ENCODE measurements at regions not wholly inside any gene's neighbourhood (a gene's known extent, or its start where the extent isn't known, plus 50 kb on each side); places are given as distances from the start of the nearest gene placed in this dataset.
"Not testable (repeated sequence)": the region's sequence is repeated elsewhere in the genome, so short reads cannot be mapped to it uniquely, and the experiment has no call there.

DNA sequence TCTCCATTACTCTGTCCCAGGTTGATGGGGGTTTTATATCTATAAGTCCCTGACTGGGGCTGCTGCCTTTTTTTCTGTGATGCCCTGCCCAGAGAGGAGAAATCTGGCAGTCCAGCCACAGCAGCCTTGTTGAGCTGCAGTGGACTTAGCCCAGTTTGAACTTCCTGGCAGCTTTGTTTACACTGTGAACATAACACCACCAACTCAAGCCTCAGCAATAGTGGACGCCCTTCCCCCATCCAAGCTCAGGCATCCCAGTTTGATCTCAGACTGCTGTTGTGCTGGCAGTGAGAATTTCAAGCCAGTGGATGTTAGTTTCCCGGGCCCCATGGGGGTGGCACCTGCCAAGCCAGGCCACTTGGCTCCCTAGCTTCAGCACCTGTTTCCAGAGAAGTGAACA lies 298.5 kb upstream of the KDM5D start:
- no peaks in the 10 kb centered on the region for H4K20me1 ChIP-seq (ENCODE audit: insufficient read depth)
- no peak for TF ChIP-seq EZH2 (IDR thresholded peaks at IDR 0.05; ENCODE audit: insufficient read depth, poor library complexity, severe bottlenecking)
- no peak for TF ChIP-seq EZH2phosphoT487 (IDR thresholded peaks at IDR 0.05; ENCODE audit: insufficient read depth, low read depth)
- DNase-seq, result no peak
- H3K36me3 ChIP-seq (ENCODE audit: low read depth), result no peaks in the 10 kb centered on the region
- 0 to 8% methylated on average over 1 of the region's 2 CpGs for WGBS, 2 experiments (ENCODE audit: low coverage in 1 of 2, low lambda C conversion rate in 2 of 2, missing lambda C conversion rate in 2 of 2)
- in situ Hi-C loops (cut with MboI), result no loop called here
- no peaks in the 10 kb centered on the region for H3K79me2 ChIP-seq (ENCODE audit: insufficient read depth)
- no peaks in the 10 kb centered on the region for H3K9me2 ChIP-seq (ENCODE audit: insufficient read depth)
- H3K9me3 ChIP-seq (ENCODE audit: low read depth), result no peaks in the 10 kb centered on the region
- no peaks in the 10 kb centered on the region for H3K27me3 ChIP-seq (replicated peaks; ENCODE audit: insufficient read depth)
- H3K4me3 ChIP-seq, result no peak overlapping the region
- H3K9ac ChIP-seq, result no peak overlapping the region
- H3K27ac ChIP-seq, result no peak overlapping the region
- H3K4me2 ChIP-seq (ENCODE audit: unreplicated experiment), result no peak overlapping the region
- H3F3A ChIP-seq (ENCODE audit: insufficient read depth), result no peaks in the 10 kb centered on the region
- H3K4me1 ChIP-seq (ENCODE audit: insufficient read depth), result no peaks in the 10 kb centered on the region
- H2AFZ ChIP-seq, result no peak overlapping the region

DNA sequence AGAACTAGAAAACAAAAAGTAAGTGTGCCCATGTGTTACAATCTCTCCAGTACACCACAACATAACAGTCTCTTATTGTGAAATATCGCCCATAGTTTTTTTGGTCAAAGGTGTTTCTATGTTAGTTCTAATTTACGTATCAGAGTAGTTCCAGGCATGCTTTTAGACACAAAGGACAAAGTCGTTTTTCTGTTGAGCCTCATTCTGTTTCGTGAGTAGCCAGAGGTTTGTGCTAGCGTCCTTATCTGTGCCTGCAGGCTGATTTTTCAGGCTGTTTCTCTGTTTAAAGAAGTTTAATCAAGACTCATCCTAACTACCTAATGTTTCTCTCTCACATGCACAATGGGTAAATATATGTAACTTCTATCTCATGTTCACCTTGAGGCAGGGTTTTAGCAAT lies 281.1 kb upstream of the KDM5D start:
- H3F3A ChIP-seq (ENCODE audit: insufficient read depth), result no peaks in the 10 kb centered on the region
- H3K4me2 ChIP-seq (ENCODE audit: unreplicated experiment), result no peak overlapping the region
- H4K20me1 ChIP-seq (ENCODE audit: insufficient read depth), result no peaks in the 10 kb centered on the region
- H3K9me3 ChIP-seq (ENCODE audit: low read depth), result no peaks in the 10 kb centered on the region
- H3K4me1 ChIP-seq (ENCODE audit: insufficient read depth), result no peaks in the 10 kb centered on the region
- H3K79me2 ChIP-seq (ENCODE audit: insufficient read depth), result no peaks in the 10 kb centered on the region
- no peak overlapping the region for H3K4me3 ChIP-seq
- no peak overlapping the region for H3K27ac ChIP-seq
- H3K27me3 ChIP-seq (replicated peaks; ENCODE audit: insufficient read depth), result no peaks in the 10 kb centered on the region
- no peaks in the 10 kb centered on the region for H3K36me3 ChIP-seq (ENCODE audit: low read depth)
- TF ChIP-seq EZH2phosphoT487 (IDR thresholded peaks at IDR 0.05; ENCODE audit: insufficient read depth, low read depth) (no peak), EZH2 (IDR thresholded peaks at IDR 0.05; ENCODE audit: insufficient read depth, poor library complexity, severe bottlenecking) (no peak)
- in situ Hi-C loops (cut with MboI), result no loop called here
- H3K9me2 ChIP-seq (ENCODE audit: insufficient read depth), result no peaks in the 10 kb centered on the region
- WGBS, 2 experiments (ENCODE audit: low coverage in 1 of 2, low lambda C conversion rate in 2 of 2, missing lambda C conversion rate in 2 of 2), result 5 to 9% methylated on average over 5 of the region's 5 CpGs
- no peak for DNase-seq
- H3K9ac ChIP-seq, result no peak overlapping the region
- H2AFZ ChIP-seq, result no peak overlapping the region

DNA sequence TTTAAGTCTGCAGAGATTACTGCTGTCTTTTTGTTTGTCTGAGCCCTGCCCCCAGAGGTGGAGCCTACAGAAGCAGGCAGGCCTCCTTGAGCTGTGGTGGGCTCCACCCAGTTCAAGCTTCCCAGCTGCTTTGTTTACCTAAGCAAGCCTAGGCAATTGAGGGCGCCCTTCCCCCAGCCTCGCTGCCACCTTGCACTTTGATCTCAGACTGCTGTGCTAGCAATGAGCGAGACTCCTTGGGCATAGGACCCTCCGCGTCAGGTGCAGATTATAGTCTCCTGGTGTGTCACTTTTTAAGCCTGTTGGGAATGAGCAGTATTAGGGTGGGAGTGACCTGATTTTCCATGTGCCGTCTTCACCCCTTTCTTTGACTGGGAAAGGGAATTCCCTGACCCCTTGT lies 248.9 kb upstream of the KDM5D start:
- H3K4me2 ChIP-seq (ENCODE audit: unreplicated experiment); H3K9me2 ChIP-seq (ENCODE audit: insufficient read depth); H3K27me3 ChIP-seq (replicated peaks; ENCODE audit: insufficient read depth); DNase-seq; H3K4me3 ChIP-seq; H3K9me3 ChIP-seq (ENCODE audit: low read depth); H2AFZ ChIP-seq; H3K4me1 ChIP-seq (ENCODE audit: insufficient read depth); H3K9ac ChIP-seq; H3F3A ChIP-seq (ENCODE audit: insufficient read depth); H3K79me2 ChIP-seq (ENCODE audit: insufficient read depth); H4K20me1 ChIP-seq (ENCODE audit: insufficient read depth); H3K27ac ChIP-seq; in situ Hi-C loops (cut with MboI); H3K36me3 ChIP-seq (ENCODE audit: low read depth): not testable (repeated sequence)
- WGBS, 2 experiments (ENCODE audit: low coverage in 1 of 2, low lambda C conversion rate in 2 of 2, missing lambda C conversion rate in 2 of 2), result 44 to 46% methylated on average over 5 to 6 of the region's 6 CpGs

DNA sequence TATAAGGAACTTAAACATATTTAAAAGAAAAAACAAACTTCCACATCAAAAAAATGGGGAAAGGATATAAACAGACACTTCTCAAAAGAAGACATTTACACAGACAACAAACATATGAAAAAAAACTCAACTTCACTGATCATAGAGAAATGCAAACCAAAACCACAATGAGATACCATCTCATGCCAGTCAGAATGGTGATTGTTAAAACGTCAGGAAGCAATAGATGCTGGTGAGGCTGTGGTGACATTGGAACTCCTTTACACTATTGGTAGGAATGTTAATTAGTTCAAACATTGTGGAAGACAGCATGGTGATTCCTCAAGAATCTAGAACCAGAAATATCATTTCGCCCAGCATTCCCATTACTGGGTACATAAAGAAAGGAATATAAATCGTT lies 228.5 kb upstream of the KDM5D start:
- no peak for DNase-seq
- Histone ChIP-seq H3K36me3 (ENCODE audit: low read depth) (no peaks in the 10 kb centered on the region), H3K4me2 (ENCODE audit: unreplicated experiment) (no peak overlapping the region), H3K9me2 (ENCODE audit: insufficient read depth) (no peaks in the 10 kb centered on the region), H3K4me1 (ENCODE audit: insufficient read depth) (no peaks in the 10 kb centered on the region), H3K9me3 (ENCODE audit: low read depth) (no peaks in the 10 kb centered on the region), H3K4me3 (no peak overlapping the region), H3K27ac (no peak overlapping the region), H4K20me1 (ENCODE audit: insufficient read depth) (no peaks in the 10 kb centered on the region), H3K9ac (no peak overlapping the region), H2AFZ (no peak overlapping the region), H3K27me3 (replicated peaks; ENCODE audit: insufficient read depth) (no peaks in the 10 kb centered on the region), H3K79me2 (ENCODE audit: insufficient read depth) (no peaks in the 10 kb centered on the region), H3F3A (ENCODE audit: insufficient read depth) (no peaks in the 10 kb centered on the region)
- in situ Hi-C loops (cut with MboI), result no loop called here
- TF ChIP-seq EZH2phosphoT487 (IDR thresholded peaks at IDR 0.05; ENCODE audit: insufficient read depth, low read depth) (no peak), EZH2 (IDR thresholded peaks at IDR 0.05; ENCODE audit: insufficient read depth, poor library complexity, severe bottlenecking) (no peak)
- WGBS, 2 experiments (ENCODE audit: low coverage in 1 of 2, low lambda C conversion rate in 2 of 2, missing lambda C conversion rate in 2 of 2), result 15 to 16% methylated on average over 3 of the region's 3 CpGs

DNA sequence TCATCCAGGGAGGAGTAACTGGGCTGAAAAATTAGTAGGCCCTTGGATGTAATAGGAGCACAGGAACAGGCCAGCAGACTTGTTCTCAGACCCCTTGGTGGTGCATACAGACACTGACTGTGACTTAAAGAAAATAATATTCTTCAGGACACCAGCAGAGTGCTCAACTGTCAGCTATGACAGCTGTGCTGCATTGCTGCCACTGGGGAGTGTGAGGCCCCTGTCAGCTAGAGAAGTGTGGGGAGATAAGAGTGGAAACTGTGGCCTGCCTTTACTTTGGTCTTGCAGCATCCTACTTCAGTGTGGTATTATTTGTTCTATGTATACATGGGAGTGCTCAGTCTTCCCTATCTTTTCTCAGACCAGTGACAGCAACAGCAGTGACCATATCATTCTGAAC lies 203.2 kb upstream of the KDM5D start:
- no peaks in the 10 kb centered on the region for H3K9me3 ChIP-seq (ENCODE audit: low read depth)
- H3K9me2 ChIP-seq (ENCODE audit: insufficient read depth), result no peaks in the 10 kb centered on the region
- no peaks in the 10 kb centered on the region for H4K20me1 ChIP-seq (ENCODE audit: insufficient read depth)
- no peaks in the 10 kb centered on the region for H3K27me3 ChIP-seq (replicated peaks; ENCODE audit: insufficient read depth)
- no peak overlapping the region for H3K27ac ChIP-seq
- in situ Hi-C loops (cut with MboI), result no loop called here
- no peak overlapping the region for H3K4me2 ChIP-seq (ENCODE audit: unreplicated experiment)
- no peak overlapping the region for H3K4me3 ChIP-seq
- no peaks in the 10 kb centered on the region for H3K4me1 ChIP-seq (ENCODE audit: insufficient read depth)
- DNase-seq, result no peak
- no peaks in the 10 kb centered on the region for H3K79me2 ChIP-seq (ENCODE audit: insufficient read depth)
- no peak overlapping the region for H3K9ac ChIP-seq
- no peak overlapping the region for H2AFZ ChIP-seq
- H3K36me3 ChIP-seq (ENCODE audit: low read depth), result no peaks in the 10 kb centered on the region
- TF ChIP-seq EZH2phosphoT487 (IDR thresholded peaks at IDR 0.05; ENCODE audit: insufficient read depth, low read depth) (no peak), EZH2 (IDR thresholded peaks at IDR 0.05; ENCODE audit: insufficient read depth, poor library complexity, severe bottlenecking) (no peak)
- H3F3A ChIP-seq (ENCODE audit: insufficient read depth), result no peaks in the 10 kb centered on the region
